Left lung (tissue), 4 donors: ENCODE measurements at regions not wholly inside any gene's neighbourhood (a gene's known extent, or its start where the extent isn't known, plus 50 kb on each side); places are given as distances from the start of the nearest gene placed in this dataset.

Source experiments
- ATAC-seq: fragments of 200-7000 bp; cut with Tn5 transposase; one replicate; pipeline ENCODE4 v1.9.1; 2020; ENCODE audit warnings: moderate library complexity
- DNase-seq, 4 donors: peaks; one replicate each; pipeline ENCODE4 v3.0.0-alpha.2; 2013 to 2020
- H3K27ac ChIP-seq, 2 donors: fragments of 200-600 bp; sonication (generic) in 1 of 2; one replicate each; pipeline versions ENCODE4 v1.5.0 to v1.8.0; 2020 to 2021
- H3K27me3 ChIP-seq, 2 donors: fragments of 200-600 bp; sonication (generic) in 1 of 2; one replicate each; pipeline versions ENCODE4 v1.5.0 to v1.8.0; 2020 to 2021
- H3K36me3 ChIP-seq, 2 donors: fragments of 200-600 bp; sonication (generic) in 1 of 2; one replicate each; pipeline versions ENCODE4 v1.5.0 to v1.8.0; 2020 to 2021
- H3K4me1 ChIP-seq, 2 donors: fragments of 200-600 bp; one replicate each; pipeline ENCODE4 v1.8.0; 2021
- H3K4me3 ChIP-seq, 2 donors: fragments of 200-600 bp; sonication (generic) in 1 of 2; one replicate each; pipeline versions ENCODE4 v1.5.0 to v1.8.0; 2020 to 2021; ENCODE audit warnings: mild to moderate bottlenecking in 1 of 2
- H3K9me3 ChIP-seq, 2 donors: fragments of 200-600 bp; sonication (generic) in 1 of 2; one replicate each; pipeline versions ENCODE4 v1.5.0 to v1.8.0; 2020 to 2021
- intact Hi-C, 2 donors: fragments of 100-400 bp; cut with DNase I; formaldehyde crosslinking; loops; one replicate each; pipeline versions ENCODE4 v1.11.2 to v1.14.2; 2022
- TF ChIP-seq, protein P1 (sequence below), 2 donors: fragments of 200-600 bp; sonication (generic) in 1 of 2; IDR thresholded peaks; one replicate each; pipeline versions ENCODE4 v1.5.0 to v1.8.0; 2021; ENCODE audit warnings: antibody characterized with exemption in 2 of 2
- donor health status: DM: no; HTN: yes; CAD: no.
- donor health status: DM: no; HTN: no; CAD: no.

DNA sequence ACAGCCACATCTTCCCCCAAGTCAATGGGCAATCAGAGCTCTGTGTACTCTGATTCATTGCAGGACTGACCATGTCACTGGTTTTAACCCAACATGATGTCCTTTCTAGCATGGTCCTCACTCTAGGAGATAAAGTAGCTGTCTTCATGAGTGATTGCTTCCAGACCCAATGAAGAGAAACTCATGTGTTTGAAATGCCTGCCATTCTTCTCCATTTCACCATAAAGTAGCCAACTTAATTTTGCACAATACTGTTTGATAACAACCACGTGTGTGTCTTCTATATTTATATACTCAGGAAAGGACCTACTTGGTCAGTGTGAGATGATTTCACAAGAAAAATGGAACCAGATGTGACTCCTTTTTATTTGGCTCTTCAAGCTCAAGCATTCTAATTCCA lies 172.5 kb downstream of the AXIN2 start:
- no peak for ATAC-seq

DNA sequence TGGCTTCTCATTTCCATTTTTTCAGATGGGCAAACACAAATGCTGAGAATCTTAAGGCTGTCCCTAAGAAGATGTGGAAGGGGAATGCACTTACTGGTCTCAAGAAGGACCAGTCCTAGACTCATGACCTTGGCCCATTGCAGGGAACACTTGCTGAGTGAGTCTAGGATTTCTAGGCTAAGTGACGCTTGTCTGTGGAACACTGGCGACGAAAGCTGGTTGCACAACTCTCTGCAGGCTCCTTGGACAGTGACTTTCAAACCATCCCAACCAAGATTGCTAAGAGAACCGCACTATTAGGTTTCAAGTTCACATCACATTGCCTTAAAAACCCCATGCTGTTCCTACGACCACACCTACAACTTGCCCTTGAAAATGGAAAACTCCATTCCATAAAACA lies 174.1 kb downstream of the AXIN2 start:
- TF ChIP-seq, protein P1, sequence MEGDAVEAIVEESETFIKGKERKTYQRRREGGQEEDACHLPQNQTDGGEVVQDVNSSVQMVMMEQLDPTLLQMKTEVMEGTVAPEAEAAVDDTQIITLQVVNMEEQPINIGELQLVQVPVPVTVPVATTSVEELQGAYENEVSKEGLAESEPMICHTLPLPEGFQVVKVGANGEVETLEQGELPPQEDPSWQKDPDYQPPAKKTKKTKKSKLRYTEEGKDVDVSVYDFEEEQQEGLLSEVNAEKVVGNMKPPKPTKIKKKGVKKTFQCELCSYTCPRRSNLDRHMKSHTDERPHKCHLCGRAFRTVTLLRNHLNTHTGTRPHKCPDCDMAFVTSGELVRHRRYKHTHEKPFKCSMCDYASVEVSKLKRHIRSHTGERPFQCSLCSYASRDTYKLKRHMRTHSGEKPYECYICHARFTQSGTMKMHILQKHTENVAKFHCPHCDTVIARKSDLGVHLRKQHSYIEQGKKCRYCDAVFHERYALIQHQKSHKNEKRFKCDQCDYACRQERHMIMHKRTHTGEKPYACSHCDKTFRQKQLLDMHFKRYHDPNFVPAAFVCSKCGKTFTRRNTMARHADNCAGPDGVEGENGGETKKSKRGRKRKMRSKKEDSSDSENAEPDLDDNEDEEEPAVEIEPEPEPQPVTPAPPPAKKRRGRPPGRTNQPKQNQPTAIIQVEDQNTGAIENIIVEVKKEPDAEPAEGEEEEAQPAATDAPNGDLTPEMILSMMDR (IDR thresholded peaks at IDR 0.05): no peak
- Histone ChIP-seq H3K27me3 (no peaks in the 10 kb centered on the region), H3K9me3 (no peaks in the 10 kb centered on the region), H3K36me3 (no peaks in the 10 kb centered on the region), H3K4me1 (no peaks in the 10 kb centered on the region), H3K4me3 (no peak overlapping the region), H3K27ac (no peak overlapping the region)
- intact Hi-C loops: no loop called here
- ATAC-seq (no peak), DNase-seq (no peak)

More for the DNA sequence above, 172.5 kb downstream of the AXIN2 start:
- TF ChIP-seq, protein P1 (IDR thresholded peaks at IDR 0.05): no peak
- Histone ChIP-seq H3K9me3 (no peaks in the 10 kb centered on the region), H3K36me3 (no peaks in the 10 kb centered on the region), H3K27me3 (no peaks in the 10 kb centered on the region), H3K4me3 (no peak overlapping the region), H3K27ac (no peak overlapping the region), H3K4me1 (no peaks in the 10 kb centered on the region)
- DNase-seq: no peak
- intact Hi-C loops: no loop called here

DNA sequence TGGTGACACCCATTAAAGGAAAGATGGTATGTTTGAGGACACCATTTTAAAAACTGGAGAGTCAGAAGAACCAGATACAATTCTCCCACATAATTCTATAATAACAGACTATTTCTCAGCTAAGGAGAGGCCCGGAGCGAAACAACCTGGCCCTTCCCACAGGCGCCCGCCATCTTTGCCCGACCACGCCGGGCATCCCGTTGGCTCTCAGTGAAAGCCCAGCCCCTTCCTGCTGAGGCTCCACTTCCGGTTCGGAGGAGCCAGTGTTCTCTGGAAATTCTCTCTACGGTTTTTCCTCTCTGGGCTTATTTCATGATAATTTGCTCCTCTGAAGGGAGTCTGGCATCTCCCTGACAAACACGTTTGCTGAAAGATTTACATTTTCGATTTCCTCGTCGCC lies 175.7 kb downstream of the AXIN2 start:
- ATAC-seq: no peak
- TF ChIP-seq, protein P1 (IDR thresholded peaks at IDR 0.05): no peak
- Histone ChIP-seq H3K27me3 (no peaks in the 10 kb centered on the region), H3K4me3 (no peak overlapping the region), H3K9me3 (no peaks in the 10 kb centered on the region), H3K36me3 (no peaks in the 10 kb centered on the region), H3K27ac (no peak overlapping the region), H3K4me1 (no peaks in the 10 kb centered on the region)
- intact Hi-C loops: no loop called here
- DNase-seq: no peak

DNA sequence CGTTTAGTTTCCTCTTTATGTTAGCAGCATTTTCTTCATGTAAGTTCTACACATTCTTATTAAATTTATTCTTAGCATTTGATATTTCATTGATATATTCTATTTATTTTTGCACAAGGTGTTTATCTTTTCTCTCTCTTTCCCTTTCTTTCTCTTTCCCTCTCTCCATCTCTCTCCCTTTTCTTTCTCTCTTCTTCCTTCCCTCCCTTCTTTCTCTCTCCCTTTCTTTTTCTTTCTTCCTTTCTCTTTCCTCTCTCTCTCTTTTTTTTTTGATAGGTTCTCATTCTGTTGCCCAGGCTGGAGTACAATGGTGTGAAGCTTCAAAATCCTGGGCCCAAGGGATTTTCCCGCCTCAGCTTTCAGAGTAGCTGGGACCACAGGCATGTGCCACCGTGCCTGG lies 176.4 kb downstream of the AXIN2 start:
- TF ChIP-seq, protein P1 (IDR thresholded peaks at IDR 0.05): no peak
- intact Hi-C loops: no loop called here
- H3K9me3 ChIP-seq: no peaks in the 10 kb centered on the region

DNA sequence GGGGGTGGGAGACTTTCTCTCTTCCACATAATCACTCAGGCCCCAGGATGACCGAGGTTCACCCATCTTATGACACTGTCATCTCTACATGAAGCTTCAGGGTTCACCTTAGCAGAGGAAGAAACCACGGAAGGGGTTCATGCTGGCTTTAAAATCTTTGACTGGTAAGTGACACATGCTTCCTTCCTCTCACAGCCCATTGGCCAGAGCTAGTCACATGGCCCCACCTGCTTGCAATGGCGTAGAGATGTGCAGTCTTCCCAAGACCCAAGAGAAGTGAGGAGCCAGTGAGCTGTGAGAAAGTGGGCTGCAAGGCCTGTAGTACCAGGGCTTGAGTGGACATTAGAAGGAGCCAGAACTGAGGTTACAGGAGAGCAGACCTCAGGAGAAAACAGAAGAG lies 180.3 kb downstream of the AXIN2 start:
- Histone ChIP-seq H3K4me3 (no peak overlapping the region), H3K27me3 (no peaks in the 10 kb centered on the region), H3K4me1 (no peaks in the 10 kb centered on the region), H3K27ac (no peak overlapping the region), H3K36me3 (no peaks in the 10 kb centered on the region), H3K9me3 (no peaks in the 10 kb centered on the region)
- ATAC-seq (no peak), DNase-seq (no peak)
- intact Hi-C loops: no loop called here
- TF ChIP-seq, protein P1 (IDR thresholded peaks at IDR 0.05): no peak

More for the DNA sequence above, 176.4 kb downstream of the AXIN2 start:
- Histone ChIP-seq H3K27ac (no peak overlapping the region), H3K27me3 (no peaks in the 10 kb centered on the region), H3K36me3 (no peaks in the 10 kb centered on the region), H3K4me1 (no peaks in the 10 kb centered on the region), H3K4me3 (no peak overlapping the region)
- ATAC-seq: no peak
- no peak for DNase-seq
